ENCODE measurements at regions not wholly inside any gene's neighbourhood (a gene's known extent, or its start where the extent isn't known, plus 50 kb on each side); places are given as distances from the start of the nearest gene placed in this dataset.

DNA sequence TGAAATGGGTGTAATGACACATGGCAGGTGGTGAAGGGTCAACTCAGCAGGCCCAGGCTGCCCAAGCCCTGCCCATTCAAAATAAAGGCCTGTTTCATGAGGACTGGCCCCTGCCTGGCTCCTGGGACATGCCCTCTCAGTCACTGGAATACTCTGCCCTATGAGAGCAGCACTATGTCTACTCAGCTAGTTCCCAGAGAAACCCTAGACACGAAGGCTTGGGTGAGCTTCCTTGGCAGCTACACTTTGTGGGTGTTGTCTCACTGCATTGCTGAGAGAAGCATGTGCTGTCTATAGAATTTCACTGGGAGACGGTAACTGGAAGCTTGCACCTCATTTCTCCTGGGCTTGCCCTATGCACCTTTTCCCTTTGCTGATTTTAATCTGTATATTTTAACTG lies 752.8 kb downstream of the LIG4 start:
- Mint-ChIP-seq H3K27ac (no peak overlapping the region), H3K9me3 (ENCODE audit: low read depth) (no peaks in the 10 kb centered on the region), H3K4me3 (ENCODE audit: low read depth) (no peak overlapping the region), H3K27me3 (no peaks in the 10 kb centered on the region), H3K36me3 (ENCODE audit: insufficient read depth) (no peaks in the 10 kb centered on the region), H3K4me1 (ENCODE audit: low read depth) (peaks cover 7% of the 10 kb centered on the region)
- TF ChIP-seq, protein P1, sequence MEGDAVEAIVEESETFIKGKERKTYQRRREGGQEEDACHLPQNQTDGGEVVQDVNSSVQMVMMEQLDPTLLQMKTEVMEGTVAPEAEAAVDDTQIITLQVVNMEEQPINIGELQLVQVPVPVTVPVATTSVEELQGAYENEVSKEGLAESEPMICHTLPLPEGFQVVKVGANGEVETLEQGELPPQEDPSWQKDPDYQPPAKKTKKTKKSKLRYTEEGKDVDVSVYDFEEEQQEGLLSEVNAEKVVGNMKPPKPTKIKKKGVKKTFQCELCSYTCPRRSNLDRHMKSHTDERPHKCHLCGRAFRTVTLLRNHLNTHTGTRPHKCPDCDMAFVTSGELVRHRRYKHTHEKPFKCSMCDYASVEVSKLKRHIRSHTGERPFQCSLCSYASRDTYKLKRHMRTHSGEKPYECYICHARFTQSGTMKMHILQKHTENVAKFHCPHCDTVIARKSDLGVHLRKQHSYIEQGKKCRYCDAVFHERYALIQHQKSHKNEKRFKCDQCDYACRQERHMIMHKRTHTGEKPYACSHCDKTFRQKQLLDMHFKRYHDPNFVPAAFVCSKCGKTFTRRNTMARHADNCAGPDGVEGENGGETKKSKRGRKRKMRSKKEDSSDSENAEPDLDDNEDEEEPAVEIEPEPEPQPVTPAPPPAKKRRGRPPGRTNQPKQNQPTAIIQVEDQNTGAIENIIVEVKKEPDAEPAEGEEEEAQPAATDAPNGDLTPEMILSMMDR (IDR thresholded peaks at IDR 0.05; ENCODE audit: unreplicated experiment) = no peak
- DNase-seq (ENCODE audit: low spot score, unreplicated experiment) = no peak

DNA sequence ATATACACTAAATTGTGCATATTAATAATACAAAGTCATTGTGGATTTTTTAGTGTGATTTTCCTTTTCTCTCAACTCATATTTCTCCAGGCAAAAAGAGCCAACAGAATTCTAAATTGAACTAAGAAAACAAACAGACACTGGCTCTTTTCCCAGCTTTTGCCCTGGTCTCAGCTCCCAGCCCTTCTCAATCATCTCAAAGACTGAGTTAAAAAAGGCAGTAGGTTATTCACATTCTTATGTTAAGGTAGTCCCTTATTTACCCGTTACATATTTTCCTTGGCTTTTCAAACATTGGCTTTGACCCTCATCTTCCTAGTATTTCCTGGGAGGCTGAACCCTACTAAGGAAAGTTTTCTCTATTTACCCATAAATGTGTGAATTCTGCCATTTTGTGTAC lies 753.6 kb downstream of the LIG4 start:
- DNase-seq (ENCODE audit: low spot score, unreplicated experiment) = no peak
- Mint-ChIP-seq H3K27ac (no peak overlapping the region), H3K27me3 (no peaks in the 10 kb centered on the region), H3K4me1 (ENCODE audit: low read depth) (peaks cover 7% of the 10 kb centered on the region), H3K36me3 (ENCODE audit: insufficient read depth) (no peaks in the 10 kb centered on the region), H3K4me3 (ENCODE audit: low read depth) (no peak overlapping the region), H3K9me3 (ENCODE audit: low read depth) (no peaks in the 10 kb centered on the region)
- TF ChIP-seq, protein P1 (IDR thresholded peaks at IDR 0.05; ENCODE audit: unreplicated experiment) = no peak

DNA sequence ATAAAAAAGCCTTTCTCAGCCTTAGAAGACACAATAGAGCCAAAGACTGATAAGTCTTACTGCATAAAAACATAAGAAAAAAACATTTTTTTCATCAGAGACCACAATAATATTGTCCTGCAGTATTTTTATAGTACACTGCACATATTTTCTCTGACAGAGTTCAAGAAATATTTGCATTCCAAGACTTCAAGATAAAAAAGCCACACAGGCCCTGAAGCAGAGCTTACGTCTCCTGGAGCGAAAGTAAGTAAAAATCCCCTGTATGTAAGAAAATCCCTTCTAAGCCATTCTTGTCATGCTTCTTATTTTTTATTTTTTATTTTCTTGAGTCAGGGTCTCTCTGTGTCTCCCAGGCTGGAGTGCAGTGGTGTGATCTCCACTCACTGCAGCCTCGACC lies 755.9 kb downstream of the LIG4 start:
- DNase-seq (ENCODE audit: low spot score, unreplicated experiment) = no peak
- Mint-ChIP-seq H3K9me3 (ENCODE audit: low read depth) (peaks cover 6% of the 10 kb centered on the region), H3K4me3 (ENCODE audit: low read depth) (no peak overlapping the region), H3K27ac (no peak overlapping the region), H3K4me1 (ENCODE audit: low read depth) (peaks cover 7% of the 10 kb centered on the region), H3K36me3 (ENCODE audit: insufficient read depth) (no peaks in the 10 kb centered on the region), H3K27me3 (no peaks in the 10 kb centered on the region)
- TF ChIP-seq, protein P1 (IDR thresholded peaks at IDR 0.05; ENCODE audit: unreplicated experiment) = no peak

DNA sequence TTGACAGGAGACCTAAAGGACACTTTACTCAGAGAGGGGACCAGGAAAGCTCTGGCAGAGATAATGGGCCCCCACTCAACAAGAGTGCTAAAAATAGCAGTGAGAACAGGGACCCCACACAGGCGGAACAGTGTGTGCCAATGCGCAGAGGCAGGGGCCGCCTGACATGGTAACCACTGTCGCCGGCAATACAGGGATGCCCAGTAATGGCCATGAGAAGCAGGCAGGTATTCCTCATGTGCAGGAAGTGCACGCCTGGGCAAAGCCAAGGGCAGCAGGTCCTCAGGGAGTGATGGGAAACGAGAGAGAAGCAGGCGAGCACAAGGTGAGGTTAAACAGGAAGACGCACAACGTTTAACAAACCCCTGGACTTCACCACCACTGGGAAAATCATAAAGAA lies 757.1 kb downstream of the LIG4 start:
- DNase-seq (ENCODE audit: low spot score, unreplicated experiment) = no peak
- TF ChIP-seq, protein P1 (IDR thresholded peaks at IDR 0.05; ENCODE audit: unreplicated experiment) = no peak
- no peaks in the 10 kb centered on the region for H3K27me3 Mint-ChIP-seq
- peaks cover 7% of the 10 kb centered on the region for H3K4me1 Mint-ChIP-seq (ENCODE audit: low read depth)
- no peak overlapping the region for H3K27ac Mint-ChIP-seq
- H3K36me3 Mint-ChIP-seq (ENCODE audit: insufficient read depth) = peaks cover 5% of the 10 kb centered on the region
- no peak overlapping the region for H3K4me3 Mint-ChIP-seq (ENCODE audit: low read depth)
- H3K9me3 Mint-ChIP-seq (ENCODE audit: low read depth) = peaks cover 13% of the 10 kb centered on the region

DNA sequence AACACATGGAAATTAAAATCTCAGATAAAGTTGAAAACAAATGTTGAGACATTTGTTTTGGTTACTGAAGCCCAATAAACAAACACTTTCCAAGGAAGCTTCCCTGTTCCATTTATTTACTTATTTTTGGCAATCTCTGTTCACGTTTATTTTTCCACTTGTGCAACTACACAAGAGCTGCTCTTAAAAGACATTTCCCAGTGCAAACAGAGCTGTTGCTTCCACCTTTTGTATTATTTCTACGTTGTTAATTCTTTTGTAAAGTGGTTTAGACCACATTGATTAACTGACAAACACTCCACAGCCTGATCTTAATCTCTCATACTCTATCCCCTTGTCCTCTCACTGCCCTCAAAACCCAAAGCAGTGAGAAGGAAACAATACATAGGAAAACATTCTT lies 757.6 kb downstream of the LIG4 start:
- no peak overlapping the region for H3K27ac Mint-ChIP-seq
- peaks cover 7% of the 10 kb centered on the region for H3K4me1 Mint-ChIP-seq (ENCODE audit: low read depth)
- no peak overlapping the region for H3K4me3 Mint-ChIP-seq (ENCODE audit: low read depth)
- no peak for DNase-seq (ENCODE audit: low spot score, unreplicated experiment)
- peaks cover 5% of the 10 kb centered on the region for H3K36me3 Mint-ChIP-seq (ENCODE audit: insufficient read depth)
- H3K27me3 Mint-ChIP-seq = no peaks in the 10 kb centered on the region
- TF ChIP-seq, protein P1 (IDR thresholded peaks at IDR 0.05; ENCODE audit: unreplicated experiment) = no peak
- peaks cover 18% of the 10 kb centered on the region for H3K9me3 Mint-ChIP-seq (ENCODE audit: low read depth)

Data from progenitor cell of endocrine pancreas (in vitro differentiated cells).